HCT116 (cell line): ENCODE measurements at regions not wholly inside any gene's neighbourhood (a gene's known extent, or its start where the extent isn't known, plus 50 kb on each side); places are given as distances from the start of the nearest gene placed in this dataset.

Source experiments
- ATAC-seq: fragments of 200-7000 bp; cut with Tn5 transposase; 2 replicates; pipeline ENCODE4 v1.9.1; 2020; ENCODE audit warnings: mild to moderate bottlenecking, moderate library complexity
- BruUV-seq: library from RNA; stranded (reverse); fragments of 400-500 nt; replicated peaks from 2 replicates; lab custom pipeline; 2021; lab: Mats Ljungman, UMichigan
- CTCF ChIA-PET: fragments of 300-600 bp; sonication (Branson Sonifier 250); formaldehyde crosslinking; loops from one replicate; lab custom pipeline; 2021; ENCODE audit warnings: antibody characterized with exemption; lab: Charles Lee
- POLR2A ChIA-PET: fragments of 300-600, 350-600 bp; sonication (Branson Sonifier 250); formaldehyde crosslinking; loops from one replicate; lab custom pipeline; 2021; ENCODE audit warnings: antibody characterized with exemption; lab: Charles Lee
- RAD21 ChIA-PET, 2 experiments: fragments of 300-600 bp; sonication (Branson Sonifier 250); formaldehyde crosslinking; loops; one replicate each; lab custom pipeline; 2023; ENCODE audit warnings: low total read pairs in 2 of 2; ENCODE audit not compliant: uncharacterized antibody in 2 of 2, unreplicated experiment in 2 of 2, low non-redundant PET in 1 of 2; lab: Charles Lee
- DNase-seq: peaks from one replicate; pipeline ENCODE4 v3.0.0-alpha.2; 2010; ENCODE audit warnings: low read depth, low spot score
- H2AFZ ChIP-seq: fragments of 200-600 bp; shearing (Covaris generic), sonication (generic); 2 replicates; pipeline ENCODE4 v1.6.1; 2017; ENCODE audit warnings: low read depth, mixed run types, mixed read lengths, antibody characterized with exemption, low read length; ENCODE audit not compliant: poor library complexity, severe bottlenecking
- H3K27ac ChIP-seq: 2 replicates; pipeline ENCODE4 v1.5.1; 2012; ENCODE audit warnings: low read depth, low read length
- H3K27me3 ChIP-seq: fragments of 200-600 bp; sonication (generic); 2 replicates; pipeline ENCODE4 v1.6.1; 2016; ENCODE audit warnings: mixed run types, low read length, mixed read lengths; ENCODE audit not compliant: insufficient read depth
- H3K36me3 ChIP-seq, 2 experiments: fragments of 200-500 bp in 1 of 2; fragments of 200-600 bp in 1 of 2; sonication (Bioruptor generic) in 1 of 2; sonication (generic) in 1 of 2; 2 replicates each; pipeline versions ENCODE4 v1.5.1 to v1.6.1; 2014 to 2016; ENCODE audit warnings: low read length in 2 of 2, inconsistent platforms in 1 of 2, mixed read lengths in 1 of 2, mixed run types in 1 of 2; ENCODE audit not compliant: insufficient read depth in 2 of 2, control insufficient read depth in 1 of 2
- H3K4me1 ChIP-seq, 2 experiments: fragments of 200-600 bp in 1 of 2; sonication (generic) in 1 of 2; 2 replicates each; pipeline versions ENCODE4 v1.5.1 to v1.6.1; 2012 to 2017; ENCODE audit warnings: low read length in 2 of 2, inconsistent platforms in 1 of 2, mild to moderate bottlenecking in 1 of 2, mixed read lengths in 1 of 2, mixed run types in 1 of 2, moderate library complexity in 1 of 2; ENCODE audit not compliant: insufficient read depth in 2 of 2, control insufficient read depth in 1 of 2
- H3K4me2 ChIP-seq: fragments of 200-600 bp; sonication (generic); 2 replicates; pipeline ENCODE4 v1.6.1; 2017; ENCODE audit warnings: mixed run types, low read length, mixed read lengths
- H3K4me3 ChIP-seq, 2 experiments: fragments of 200-600 bp in 1 of 2; sonication (generic) in 1 of 2; replicated peaks in 1 of 2; 2 replicates each; pipeline ENCODE4 v1.5.1; 2011 to 2016; ENCODE audit warnings: low read length in 2 of 2, control low read depth in 1 of 2, low read depth in 1 of 2, mild to moderate bottlenecking in 1 of 2, mixed read lengths in 1 of 2, mixed run types in 1 of 2
- H3K79me2 ChIP-seq: fragments of 200-600 bp; sonication (generic); 2 replicates; pipeline ENCODE4 v1.6.1; 2017; ENCODE audit warnings: mild to moderate bottlenecking, mixed run types, low read length, moderate library complexity, mixed read lengths; ENCODE audit not compliant: insufficient read depth
- H3K9ac ChIP-seq: fragments of 200-600 bp; sonication (generic); 2 replicates; pipeline ENCODE4 v1.6.1; 2016; ENCODE audit warnings: low read length, mixed read lengths
- H3K9me2 ChIP-seq: fragments of 200-600 bp; sonication (generic), shearing (Covaris generic); 2 replicates; pipeline ENCODE4 v1.6.1; 2017; ENCODE audit warnings: mixed run types, mild to moderate bottlenecking, moderate library complexity; ENCODE audit not compliant: insufficient read depth
- H3K9me3 ChIP-seq, 2 experiments: fragments of 200-500 bp in 1 of 2; fragments of 200-600 bp in 1 of 2; sonication (Bioruptor generic) in 1 of 2; sonication (generic) in 1 of 2; 2 replicates each; pipeline ENCODE4 v1.6.1; 2014 to 2017; ENCODE audit warnings: low read length in 2 of 2, mixed read lengths in 2 of 2, inconsistent platforms in 1 of 2, low read depth in 1 of 2, mild to moderate bottlenecking in 1 of 2, mixed run types in 1 of 2, moderate library complexity in 1 of 2; ENCODE audit not compliant: control insufficient read depth in 1 of 2, insufficient read depth in 1 of 2
- H4K20me1 ChIP-seq: fragments of 200-600 bp; sonication (generic), shearing (Covaris generic); 2 replicates; pipeline ENCODE4 v1.6.1; 2017; ENCODE audit warnings: mixed run types, mild to moderate bottlenecking, moderate library complexity; ENCODE audit not compliant: insufficient read depth
- ATF3 ChIP-seq: IDR thresholded peaks from 2 replicates; pipeline ENCODE4 v1.6.1; 2012
- EZH2 ChIP-seq: fragments of 200-600 bp; sonication (generic); IDR thresholded peaks from 2 replicates; pipeline ENCODE4 v1.6.1; 2017; ENCODE audit warnings: antibody characterized with exemption, mixed run types
- RAD21 ChIP-seq: IDR thresholded peaks from 2 replicates; pipeline ENCODE4 v1.6.1; 2012; ENCODE audit warnings: low read depth, mild to moderate bottlenecking
- SIN3A ChIP-seq: IDR thresholded peaks from 2 replicates; pipeline ENCODE4 v1.6.1; 2012; ENCODE audit warnings: low read depth
- ZFX ChIP-seq: fragments of 450-650 bp; IDR thresholded peaks from 2 replicates; pipeline ENCODE4 v1.6.1; 2017
- intact Hi-C: fragments of 100-400 bp; cut with micrococcal nuclease; formaldehyde crosslinking; loops from 2 replicates; pipeline ENCODE4 v1.10.0; 2022

DNA sequence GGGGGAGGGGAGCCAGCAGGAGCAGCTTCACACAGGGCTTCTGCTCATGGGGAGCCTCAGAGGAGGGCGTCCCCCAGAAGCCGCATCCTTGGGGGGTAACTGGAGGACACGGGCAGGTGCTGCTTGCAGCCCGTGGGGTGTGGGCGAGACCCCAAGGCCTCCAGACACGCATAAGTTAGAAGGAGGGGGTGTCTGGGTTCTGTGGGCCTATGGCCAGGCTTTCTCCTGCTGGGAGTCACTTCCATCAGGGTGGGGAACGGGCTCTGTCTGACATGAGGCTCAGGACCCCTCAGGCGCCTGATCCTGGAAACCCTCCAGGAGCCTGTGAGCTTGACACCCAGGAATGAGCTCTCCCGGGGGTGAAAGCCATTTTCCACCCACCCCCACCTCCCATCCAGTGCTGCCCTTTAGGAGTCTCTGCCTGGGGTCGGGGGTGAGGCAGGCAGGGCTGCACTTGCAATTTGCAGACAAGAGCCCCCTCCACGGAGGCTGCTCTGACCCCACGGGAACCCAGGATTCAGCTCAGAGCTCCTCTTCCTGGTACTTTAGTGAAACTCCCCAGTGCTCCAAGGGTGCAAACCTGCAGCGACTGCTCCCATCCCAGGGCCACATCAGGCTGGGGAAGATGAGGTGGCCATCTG, 325.7 kb downstream of the ADGRD1 start:
- Histone ChIP-seq H3K27ac (no peak overlapping the region), H3K9ac (no peak overlapping the region), H4K20me1 (no peaks in the 10 kb centered on the region), H3K4me2 (no peak overlapping the region)
- CTCF ChIA-PET, result no interaction called here
- no peak for DNase-seq
- TF ChIP-seq SIN3A (no peak), EZH2 (no peak), ATF3 (no peak)
- TF ChIP-seq, all 23 proteins: peak for 0
- no peak for ATAC-seq
- H3K36me3 ChIP-seq, result no peaks in the 10 kb centered on the region
- no peak overlapping the region for H3K4me3 ChIP-seq
- intact Hi-C loops, result no loop called here
- BruUV-seq, result no TSS peak
- POLR2A ChIA-PET, result no interaction called here
- no peaks in the 10 kb centered on the region for H3K27me3 ChIP-seq
- no peaks in the 10 kb centered on the region for H3K9me3 ChIP-seq
- H3K79me2 ChIP-seq, result no peaks in the 10 kb centered on the region
- RAD21 ChIA-PET, result no interaction called here
- H3K9me2 ChIP-seq, result no peaks in the 10 kb centered on the region
- no peaks in the 10 kb centered on the region for H3K4me1 ChIP-seq
- no peak overlapping the region for H2AFZ ChIP-seq

DNA sequence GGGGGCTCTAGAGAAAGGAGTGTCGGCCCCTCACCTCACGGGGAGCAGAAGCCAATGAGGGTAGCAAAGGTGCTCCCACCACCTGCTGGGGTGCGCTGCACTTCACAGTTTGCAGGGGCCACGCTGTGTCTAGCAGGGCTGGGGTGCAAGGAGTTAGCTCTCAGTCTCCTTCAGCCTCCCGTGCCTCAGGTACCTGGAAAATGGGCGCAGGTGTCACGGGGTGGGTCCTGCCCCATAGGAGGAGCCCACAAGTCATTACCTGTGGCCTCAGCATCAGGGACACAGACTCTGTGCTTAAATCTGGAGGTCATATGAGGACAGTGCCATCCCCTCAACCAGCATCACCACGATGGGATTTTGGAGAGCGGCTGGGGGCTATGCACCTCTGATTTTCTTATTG, 326.7 kb downstream of the ADGRD1 start:
- BruUV-seq, result no TSS peak
- no peaks in the 10 kb centered on the region for H3K4me1 ChIP-seq
- RAD21 ChIA-PET, result no interaction called here
- no peaks in the 10 kb centered on the region for H3K9me3 ChIP-seq
- no peak overlapping the region for H3K4me2 ChIP-seq
- no peak overlapping the region for H3K4me3 ChIP-seq
- no peaks in the 10 kb centered on the region for H4K20me1 ChIP-seq
- H3K79me2 ChIP-seq, result no peaks in the 10 kb centered on the region
- H3K9ac ChIP-seq, result no peak overlapping the region
- no peak overlapping the region for H3K27ac ChIP-seq
- H3K9me2 ChIP-seq, result no peaks in the 10 kb centered on the region
- TF ChIP-seq ZFX (no peak), RAD21 (no peak)
- TF ChIP-seq, all 23 proteins: peak for 0
- ChIA-PET POLR2A (no interaction called here), CTCF (no interaction called here)
- H2AFZ ChIP-seq, result no peak overlapping the region
- no peak for ATAC-seq
- intact Hi-C loops, result no loop called here
- H3K27me3 ChIP-seq, result no peaks in the 10 kb centered on the region
- no peaks in the 10 kb centered on the region for H3K36me3 ChIP-seq
- DNase-seq, result no peak
